NCI-H1048 (cell line): ENCODE measurements at regions not wholly inside any gene's neighbourhood (a gene's known extent, or its start where the extent isn't known, plus 50 kb on each side); places are given as distances from the start of the nearest gene placed in this dataset.
"Not testable (repeated sequence)": the region's sequence is repeated elsewhere in the genome, so short reads cannot be mapped to it uniquely, and the experiment has no call there.

Source experiments
- DNase-seq: peaks from one replicate; lab custom pipeline; 2025; lab: John Stamatoyannopoulos, UW

- no peak for DNase-seq
Observed at GRCh38 chr3:72276806-72277205, 491.9 kb upstream of the PROK2 start.

DNA sequence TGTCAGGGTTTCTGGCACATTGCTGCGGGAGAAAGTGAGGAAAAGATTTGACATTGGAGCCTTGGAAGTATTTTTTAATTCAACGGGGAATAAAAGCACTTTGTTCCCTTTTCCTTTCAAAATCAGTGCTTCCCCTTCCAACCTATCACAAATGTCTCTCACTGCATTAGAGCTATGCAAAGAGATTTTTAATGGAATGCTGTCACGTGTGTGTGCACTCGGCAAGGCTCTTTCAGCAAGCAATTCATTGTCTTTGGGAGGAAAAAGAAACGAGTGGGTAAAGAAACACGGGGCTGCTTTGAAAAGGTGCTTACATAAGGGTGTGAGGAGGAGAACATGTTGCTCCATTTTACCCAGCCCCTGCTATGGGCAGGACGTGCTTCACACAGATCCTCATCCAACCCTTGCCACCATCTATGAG lies 490.4 kb upstream of the PROK2 start:
- no peak for DNase-seq

DNA sequence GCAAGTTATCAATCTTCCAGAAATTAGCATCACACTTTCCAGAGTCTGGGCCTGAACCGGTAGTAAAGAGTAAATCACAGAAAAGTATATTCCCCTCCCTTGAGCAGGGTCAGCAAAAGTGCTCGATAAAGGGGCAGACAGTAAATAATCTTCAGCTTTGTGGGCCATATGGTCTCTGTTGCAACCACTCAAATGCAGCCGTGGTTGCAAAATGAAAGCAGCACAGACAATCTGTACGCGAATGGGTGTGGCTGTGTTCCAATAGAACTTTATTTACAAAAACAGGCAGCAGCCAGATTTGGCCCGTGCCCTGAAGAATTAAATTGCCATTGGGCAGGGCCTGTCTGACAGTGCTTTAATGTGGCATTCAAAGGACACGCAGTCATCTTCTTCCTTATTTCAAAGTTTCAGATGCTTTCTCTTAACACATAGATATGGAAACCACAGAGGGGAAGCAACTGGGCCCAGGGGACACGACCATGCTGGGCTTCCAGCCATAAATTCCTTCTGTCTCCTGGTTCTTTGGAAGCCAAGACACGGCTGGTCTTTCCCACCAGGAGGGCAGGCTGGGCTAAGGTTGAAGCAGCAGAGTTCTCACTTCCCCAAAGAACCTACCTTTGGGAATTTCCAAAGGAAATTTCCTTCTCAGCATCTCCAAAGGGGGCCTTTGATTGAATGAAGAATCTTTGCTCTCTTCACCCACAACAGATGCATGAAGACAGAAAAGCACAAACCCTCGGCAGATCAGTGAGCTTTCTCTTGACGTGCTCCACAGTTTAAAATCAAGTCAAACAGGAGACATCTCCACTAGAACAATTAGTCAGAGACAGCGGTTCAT lies 489.8 kb upstream of the PROK2 start:
- no peak for DNase-seq

DNA sequence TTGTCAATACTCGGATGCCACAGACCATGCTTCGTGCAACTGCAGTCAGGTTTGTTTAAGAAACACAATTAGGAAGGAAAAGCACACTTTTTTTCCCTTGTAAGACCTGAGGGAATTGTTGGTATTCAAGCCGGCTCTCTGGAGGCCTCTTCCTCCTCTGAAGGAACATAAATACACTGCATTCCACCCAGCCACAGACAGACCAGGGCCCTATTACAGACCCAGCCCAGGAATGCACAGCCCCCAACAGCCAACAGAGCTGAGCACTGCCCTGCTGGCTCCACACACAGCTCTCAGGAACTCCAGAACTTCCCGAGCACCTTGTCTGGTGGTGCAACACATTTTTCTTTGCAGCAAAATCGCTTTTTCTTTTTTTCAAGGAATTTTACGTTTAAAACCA lies 488.7 kb upstream of the PROK2 start:
- DNase-seq = no peak

DNA sequence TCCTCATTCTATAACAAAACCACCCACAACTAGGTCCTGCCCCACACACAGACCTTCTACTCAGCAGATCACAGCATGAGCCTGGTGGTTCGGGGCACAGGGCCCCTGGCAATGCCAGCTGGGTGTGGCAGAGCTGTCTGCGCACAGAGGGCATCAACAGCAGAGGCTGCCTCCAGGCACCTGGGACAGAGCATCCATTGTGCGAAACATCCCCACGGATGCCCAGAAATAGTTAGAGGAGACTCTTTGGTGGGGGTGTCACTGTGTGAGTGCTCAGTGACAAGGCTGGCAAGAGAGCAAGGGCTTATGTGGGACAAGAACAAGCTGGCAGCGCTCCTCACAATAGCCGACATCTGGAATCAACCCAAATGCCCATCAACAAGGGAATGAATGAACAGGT lies 487.4 kb upstream of the PROK2 start:
- no peak for DNase-seq

DNA sequence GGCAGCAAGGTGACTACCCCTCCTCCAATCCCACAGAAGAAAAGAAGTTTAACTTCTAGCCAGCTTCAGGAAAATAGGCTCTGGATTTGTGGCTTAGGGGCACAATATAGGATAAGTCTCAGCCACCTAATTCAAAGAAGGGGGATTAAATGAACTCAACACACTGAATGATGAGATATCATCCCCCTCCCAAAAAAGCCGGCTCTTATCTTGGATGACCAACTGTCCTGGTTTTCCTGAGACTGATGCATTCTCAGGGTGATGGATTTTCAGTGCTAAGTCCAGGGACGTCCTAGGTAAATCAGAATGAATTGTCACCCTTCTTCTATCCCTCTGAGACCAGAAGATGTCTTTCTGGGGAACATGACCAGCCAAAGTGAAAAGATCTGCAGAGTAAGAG lies 487.0 kb upstream of the PROK2 start:
- DNase-seq = no peak

- no peak for DNase-seq
Observed at GRCh38 chr3:72271216-72271615, 486.3 kb upstream of the PROK2 start.

GRCh38 chr3:72270730-72271129 lies 485.8 kb upstream of the PROK2 start:
- no peak for DNase-seq

DNA sequence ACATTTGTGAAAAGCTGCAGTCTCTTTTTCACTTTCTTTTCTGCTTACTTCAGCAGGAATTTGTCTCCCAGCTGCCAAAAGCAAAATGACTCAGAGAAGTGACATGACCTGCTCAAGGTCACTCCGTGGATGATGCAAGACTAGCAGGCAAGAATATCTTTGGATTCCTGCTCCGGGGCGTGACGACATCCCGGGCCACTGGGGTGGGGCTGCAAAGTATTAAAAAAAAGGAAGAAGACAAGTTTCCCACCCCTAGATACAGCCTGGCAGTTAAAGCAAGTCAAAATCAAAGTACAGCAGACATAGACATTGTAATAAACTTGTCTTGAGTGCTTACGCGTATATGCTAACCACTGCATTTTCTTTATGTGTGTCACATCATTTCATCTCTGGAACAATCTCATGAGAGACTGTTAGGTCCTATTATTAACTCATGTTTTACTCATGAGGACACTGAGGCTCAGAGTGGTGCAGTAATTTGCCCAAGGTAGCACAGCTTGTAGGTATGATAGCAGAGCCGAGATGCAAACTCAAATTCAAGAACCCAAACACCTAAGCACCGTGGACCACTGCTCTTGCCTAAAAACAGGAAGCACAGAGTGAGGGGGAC lies 485.2 kb upstream of the PROK2 start:
- no peak for DNase-seq

DNA sequence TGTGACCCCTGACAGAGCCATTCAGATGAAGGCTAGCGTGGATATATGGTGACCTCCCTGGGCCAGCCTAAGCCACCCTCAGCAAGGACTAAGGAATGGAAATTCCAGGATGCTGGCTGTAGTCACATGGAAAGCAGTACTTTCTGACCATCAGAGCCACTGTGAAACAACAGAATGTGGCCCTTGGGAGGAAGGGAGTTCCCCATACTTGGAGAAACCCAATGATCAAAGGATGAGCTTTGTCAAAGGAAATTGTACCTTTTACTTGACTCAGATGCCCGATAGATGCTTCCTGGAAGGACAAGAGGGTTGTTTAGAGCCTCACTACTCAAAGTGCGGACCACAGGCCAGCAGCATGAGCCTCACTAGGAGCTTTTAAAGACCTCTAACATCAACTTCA lies 484.5 kb upstream of the PROK2 start:
- no peak for DNase-seq

DNA sequence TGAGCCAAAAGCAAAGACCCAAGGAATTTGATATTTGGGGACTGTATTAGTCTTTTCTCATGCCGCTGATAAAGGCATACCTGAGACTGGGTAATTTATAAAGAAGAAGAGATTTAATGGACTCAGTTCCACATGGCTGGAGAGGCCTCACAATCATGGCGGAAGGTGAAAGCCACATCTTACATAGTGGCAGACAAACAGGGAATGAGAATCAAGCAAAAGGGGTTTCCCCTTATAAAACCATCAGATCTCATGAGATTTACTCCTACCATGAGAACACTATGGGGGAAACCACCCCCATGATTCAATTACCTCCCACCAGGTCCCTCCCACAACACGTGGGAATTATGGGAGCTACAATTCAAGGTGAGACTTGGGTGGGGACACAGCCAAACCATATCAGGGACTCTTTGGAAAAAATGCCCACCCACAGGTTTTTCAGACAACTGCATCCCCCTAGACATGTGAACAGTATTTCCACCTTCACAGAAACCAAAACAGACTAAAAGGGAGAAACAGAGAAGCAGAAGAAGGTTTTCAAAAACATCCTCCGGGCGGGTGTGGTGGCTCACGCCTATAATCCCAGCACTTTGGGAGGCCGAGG lies 482.1 kb upstream of the PROK2 start:
- DNase-seq = not testable (repeated sequence)

DNA sequence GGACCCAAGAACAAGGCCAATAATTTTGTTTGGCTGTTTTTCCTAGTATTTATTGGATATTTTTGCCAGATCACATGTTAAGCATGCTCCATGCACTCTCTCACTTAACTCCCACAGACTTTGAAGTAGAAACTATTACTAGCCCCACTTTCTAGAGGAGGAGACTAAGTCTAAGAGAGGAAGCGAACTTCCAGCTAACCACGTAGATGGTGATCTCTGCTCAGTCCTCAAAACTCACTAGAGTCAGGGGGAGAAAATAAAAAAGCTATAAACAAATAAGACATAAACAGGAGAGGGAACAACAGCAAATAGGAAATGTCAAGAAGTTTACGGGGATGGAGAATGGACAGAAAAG lies 481.0 kb upstream of the PROK2 start:
- no peak for DNase-seq

DNA sequence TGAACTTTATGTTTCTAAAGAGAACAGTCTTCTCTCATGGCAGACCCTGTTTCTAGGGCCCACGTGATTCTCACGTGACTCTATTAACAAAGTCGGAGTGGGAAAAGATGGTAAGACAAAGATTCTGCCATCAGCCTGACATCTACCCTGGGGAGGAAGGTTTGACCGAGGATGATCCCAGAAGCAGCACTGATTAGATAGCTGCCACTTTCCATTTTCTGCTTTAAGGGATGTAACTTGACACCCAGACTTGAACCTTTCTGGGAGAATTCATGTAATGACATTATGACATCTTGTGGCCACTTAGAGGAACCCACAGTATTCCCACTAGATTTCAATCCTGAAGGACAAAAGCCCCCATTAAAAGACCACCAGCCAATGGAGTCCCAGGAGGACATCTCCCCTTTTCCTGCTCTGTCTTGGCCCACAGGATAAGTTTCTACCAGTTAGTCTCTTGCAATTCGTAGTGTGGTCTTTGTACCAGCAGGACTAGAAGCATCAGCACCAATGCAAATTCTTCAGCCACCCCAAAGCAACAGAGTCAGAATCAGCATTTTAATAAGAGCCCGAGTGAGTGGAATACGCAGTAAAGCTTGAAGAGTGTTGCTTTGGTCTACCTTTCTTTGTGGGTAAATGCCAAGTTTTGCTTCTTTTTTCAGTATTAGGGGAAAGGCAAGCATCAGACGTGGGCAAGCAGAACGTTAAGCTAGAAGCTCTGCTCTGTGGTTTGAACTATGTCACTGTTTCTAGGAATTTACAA lies 480.5 kb upstream of the PROK2 start:
- no peak for DNase-seq

GRCh38 chr3:72263223-72263990 lies 478.5 kb upstream of the PROK2 start:
- DNase-seq = no peak

- no peak for DNase-seq
Observed at GRCh38 chr3:72262736-72263135, 477.8 kb upstream of the PROK2 start.

DNA sequence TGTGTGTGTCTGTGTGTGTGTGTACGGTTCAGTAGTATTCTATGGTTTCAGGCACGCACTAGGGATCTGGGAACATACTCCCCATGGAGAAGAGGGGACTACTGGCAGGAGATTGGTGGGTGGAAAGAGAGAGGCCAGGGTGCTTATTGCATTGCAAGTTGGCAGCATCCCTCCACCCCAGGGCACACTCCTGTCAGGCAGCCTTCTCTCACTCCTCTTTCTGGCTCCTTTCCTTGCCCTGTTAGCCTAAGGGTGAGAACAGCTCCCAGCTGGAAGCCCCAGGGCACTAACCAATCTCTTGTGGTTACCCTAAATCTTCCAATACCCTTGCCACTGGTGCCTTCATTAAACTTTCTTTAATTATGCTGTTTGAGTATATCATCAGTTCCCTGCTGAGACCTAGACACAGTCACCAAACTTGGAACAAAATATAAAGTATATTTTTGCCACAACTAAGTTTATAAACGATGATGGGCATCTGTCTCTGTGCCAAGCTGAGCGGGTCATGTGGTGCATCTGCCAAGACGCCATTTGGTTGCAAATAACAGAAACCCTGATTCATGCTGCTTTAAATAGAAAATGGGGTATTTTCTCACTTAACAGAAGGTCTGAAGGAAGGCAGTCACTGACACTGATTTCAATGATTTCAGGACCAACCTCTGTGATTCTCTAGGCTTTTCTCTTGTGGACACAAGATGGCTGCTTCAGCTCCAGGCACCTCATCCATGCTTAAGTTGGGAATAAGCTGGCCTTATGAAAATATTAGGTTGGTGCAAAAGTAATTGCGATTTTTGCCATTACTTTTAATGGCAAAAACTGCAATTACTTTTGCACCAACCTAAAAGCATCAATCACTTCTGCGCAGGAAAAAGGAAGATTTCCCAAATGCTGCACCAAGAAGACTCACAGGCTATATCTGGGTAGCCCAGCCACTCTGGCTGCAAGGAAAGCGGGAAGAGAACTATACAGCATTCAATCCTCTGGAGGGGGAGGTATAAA lies 476.9 kb upstream of the PROK2 start:
- no peak for DNase-seq

DNA sequence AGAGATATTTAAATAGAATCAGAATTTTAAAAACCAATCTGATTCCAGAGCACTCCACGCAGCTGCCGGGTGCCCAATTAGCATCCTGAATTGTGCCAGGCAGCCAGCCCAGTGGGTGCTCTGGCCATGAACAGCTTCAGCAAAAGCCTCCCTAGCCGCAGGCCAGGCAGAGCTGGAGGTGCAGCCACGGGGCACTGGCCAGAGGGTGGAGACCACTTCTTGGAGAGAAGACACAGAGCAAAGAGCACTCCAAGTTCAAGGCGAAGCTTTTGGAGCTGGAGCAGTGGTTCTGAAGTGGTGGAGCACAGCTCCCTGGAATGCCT lies 475.6 kb upstream of the PROK2 start:
- no peak for DNase-seq

DNA sequence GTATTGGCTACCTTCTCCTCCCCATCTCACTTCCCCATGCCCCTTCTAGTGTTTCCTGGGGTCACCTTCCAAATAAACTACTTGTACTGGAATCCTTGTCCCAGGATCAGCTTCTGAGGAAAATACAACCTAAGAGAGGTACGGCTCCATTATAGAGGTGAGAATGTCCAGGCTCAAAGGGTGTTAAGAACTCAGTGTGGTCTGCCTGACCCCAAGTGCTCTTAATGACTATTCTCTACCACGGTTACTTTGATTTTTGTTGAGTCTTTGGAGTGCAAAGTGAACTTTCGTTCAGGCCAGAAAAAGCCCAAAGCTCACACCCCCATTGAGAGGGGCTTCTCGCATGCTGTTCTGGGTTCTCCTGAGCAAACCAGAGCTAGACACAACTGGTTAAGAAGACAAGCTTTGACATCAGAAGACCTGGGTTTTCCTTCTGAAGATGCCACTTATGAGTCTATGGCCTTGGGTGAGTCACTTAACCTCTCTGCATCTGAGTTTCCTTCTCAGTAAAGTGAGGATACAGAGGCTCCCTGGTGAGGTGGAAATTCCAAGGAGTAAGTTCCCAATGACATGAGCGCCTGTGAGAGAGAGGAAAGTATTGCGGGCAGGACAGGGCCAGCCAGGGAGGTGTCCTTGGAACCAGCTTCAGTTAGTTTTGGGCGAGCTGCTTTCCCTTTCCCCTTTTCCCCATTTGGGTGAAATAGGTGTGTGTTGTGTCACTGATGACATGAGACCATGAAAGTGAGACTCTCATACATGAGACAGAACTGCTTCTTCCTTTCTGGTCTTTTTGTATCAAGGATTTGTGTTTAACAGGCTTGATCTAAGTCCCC lies 475.0 kb upstream of the PROK2 start:
- no peak for DNase-seq

GRCh38 chr3:72258361-72259141 lies 473.6 kb upstream of the PROK2 start:
- DNase-seq = no peak
